Thyroid gland (tissue), 4 donors: ENCODE measurements at regions not wholly inside any gene's neighbourhood (a gene's known extent, or its start where the extent isn't known, plus 50 kb on each side); places are given as distances from the start of the nearest gene placed in this dataset.

Experiments
- DNase-seq, 2 donors: peaks; one replicate each; pipeline ENCODE4 v3.0.0-alpha.2; 2019
- H3K27ac ChIP-seq, 3 donors: fragments of 200-600 bp; sonication (generic); 1 replicate in 2 of 3; 2 replicates in 1 of 3; pipeline ENCODE4 v1.5.1; 2016 to 2019; ENCODE audit warnings: mild to moderate bottlenecking in 1 of 3, moderate library complexity in 1 of 3
- H3K27me3 ChIP-seq: fragments of 200-600 bp; sonication (generic); one replicate; pipeline ENCODE4 v1.5.1; 2019
- H3K36me3 ChIP-seq, 2 donors: fragments of 200-600 bp; sonication (generic); one replicate each; pipeline ENCODE4 v1.5.1; 2016 to 2019
- H3K4me1 ChIP-seq, 2 donors: fragments of 200-600 bp; sonication (generic); one replicate each; pipeline ENCODE4 v1.5.1; 2017 to 2019
- H3K4me3 ChIP-seq, 3 donors: fragments of 200-600 bp; sonication (generic); replicated peaks in 1 of 3; 1 replicate in 2 of 3; 2 replicates in 1 of 3; pipeline ENCODE4 v1.5.1; 2016; ENCODE audit warnings: mild to moderate bottlenecking in 1 of 3
- H3K9me3 ChIP-seq: fragments of 200-600 bp; sonication (generic); one replicate; pipeline ENCODE4 v1.5.1; 2017
- POLR2A ChIP-seq, 2 donors: fragments of 450-650 bp; IDR thresholded peaks; one replicate each; pipeline ENCODE4 v1.6.1; 2017; ENCODE audit warnings: antibody characterized with exemption in 2 of 2, mild to moderate bottlenecking in 2 of 2, moderate library complexity in 1 of 2
- WGBS, 2 donors: methylation state at CpG; one replicate each; pipeline ENCODE4 v1.1.5; 2017; 5-methylcytosine and 5-hydroxymethylcytosine counted together
- intact Hi-C: fragments of 100-400 bp; cut with DNase I; formaldehyde crosslinking; loops from one replicate; pipeline ENCODE4 v1.15.1; 2023
- TF ChIP-seq, protein P1 (sequence below), 6 experiments: fragments of 200-600 bp in 3 of 6; fragments of 450-650 bp in 3 of 6; sonication (generic) in 3 of 6; IDR thresholded peaks; one replicate each; pipeline ENCODE4 v1.5.1; 2016 to 2019; ENCODE audit warnings: antibody characterized with exemption in 6 of 6, mild to moderate bottlenecking in 2 of 6, inconsistent platforms in 1 of 6, moderate library complexity in 1 of 6

DNA sequence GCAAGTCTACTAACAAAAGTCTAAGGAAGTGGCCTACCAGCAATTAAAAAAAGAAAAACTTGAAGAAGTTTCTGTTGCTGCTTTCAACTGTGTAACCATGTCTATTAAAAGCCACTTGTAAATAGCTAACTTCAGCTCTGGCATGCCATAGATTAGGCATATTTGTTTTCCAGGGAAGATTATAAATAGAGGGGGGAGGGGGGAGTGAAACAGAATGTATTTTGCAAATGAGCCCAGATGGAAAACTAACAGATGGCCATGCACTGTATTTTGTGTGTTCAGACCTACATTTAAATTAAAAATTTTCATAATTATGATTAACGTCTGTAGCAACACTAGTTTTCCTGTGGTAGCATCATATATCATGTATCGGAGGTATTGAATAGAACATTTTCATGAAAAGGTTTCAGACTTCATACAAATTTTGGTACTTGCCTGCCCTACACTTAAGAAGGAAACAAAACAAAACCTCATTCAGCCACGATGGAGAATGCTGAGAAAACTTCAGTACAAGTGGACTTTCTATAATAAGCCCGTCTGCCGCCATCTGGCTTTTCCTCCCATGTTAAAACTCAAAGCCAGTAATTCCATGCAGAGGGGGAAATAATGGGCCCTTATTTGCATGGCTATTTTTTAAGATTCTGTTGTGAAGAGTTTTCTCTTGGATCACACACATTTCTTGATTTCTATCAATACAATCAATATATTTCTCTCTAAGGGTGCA lies 220.4 kb upstream of the SMARCA2 start:
- TF ChIP-seq POLR2A (IDR thresholded peaks at IDR 0.05): no peak
- TF ChIP-seq, protein P1, sequence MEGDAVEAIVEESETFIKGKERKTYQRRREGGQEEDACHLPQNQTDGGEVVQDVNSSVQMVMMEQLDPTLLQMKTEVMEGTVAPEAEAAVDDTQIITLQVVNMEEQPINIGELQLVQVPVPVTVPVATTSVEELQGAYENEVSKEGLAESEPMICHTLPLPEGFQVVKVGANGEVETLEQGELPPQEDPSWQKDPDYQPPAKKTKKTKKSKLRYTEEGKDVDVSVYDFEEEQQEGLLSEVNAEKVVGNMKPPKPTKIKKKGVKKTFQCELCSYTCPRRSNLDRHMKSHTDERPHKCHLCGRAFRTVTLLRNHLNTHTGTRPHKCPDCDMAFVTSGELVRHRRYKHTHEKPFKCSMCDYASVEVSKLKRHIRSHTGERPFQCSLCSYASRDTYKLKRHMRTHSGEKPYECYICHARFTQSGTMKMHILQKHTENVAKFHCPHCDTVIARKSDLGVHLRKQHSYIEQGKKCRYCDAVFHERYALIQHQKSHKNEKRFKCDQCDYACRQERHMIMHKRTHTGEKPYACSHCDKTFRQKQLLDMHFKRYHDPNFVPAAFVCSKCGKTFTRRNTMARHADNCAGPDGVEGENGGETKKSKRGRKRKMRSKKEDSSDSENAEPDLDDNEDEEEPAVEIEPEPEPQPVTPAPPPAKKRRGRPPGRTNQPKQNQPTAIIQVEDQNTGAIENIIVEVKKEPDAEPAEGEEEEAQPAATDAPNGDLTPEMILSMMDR (IDR thresholded peaks at IDR 0.05): no peak
- WGBS, 2 donors: 67 to 68% methylated on average over 5 of the region's 5 CpGs

DNA sequence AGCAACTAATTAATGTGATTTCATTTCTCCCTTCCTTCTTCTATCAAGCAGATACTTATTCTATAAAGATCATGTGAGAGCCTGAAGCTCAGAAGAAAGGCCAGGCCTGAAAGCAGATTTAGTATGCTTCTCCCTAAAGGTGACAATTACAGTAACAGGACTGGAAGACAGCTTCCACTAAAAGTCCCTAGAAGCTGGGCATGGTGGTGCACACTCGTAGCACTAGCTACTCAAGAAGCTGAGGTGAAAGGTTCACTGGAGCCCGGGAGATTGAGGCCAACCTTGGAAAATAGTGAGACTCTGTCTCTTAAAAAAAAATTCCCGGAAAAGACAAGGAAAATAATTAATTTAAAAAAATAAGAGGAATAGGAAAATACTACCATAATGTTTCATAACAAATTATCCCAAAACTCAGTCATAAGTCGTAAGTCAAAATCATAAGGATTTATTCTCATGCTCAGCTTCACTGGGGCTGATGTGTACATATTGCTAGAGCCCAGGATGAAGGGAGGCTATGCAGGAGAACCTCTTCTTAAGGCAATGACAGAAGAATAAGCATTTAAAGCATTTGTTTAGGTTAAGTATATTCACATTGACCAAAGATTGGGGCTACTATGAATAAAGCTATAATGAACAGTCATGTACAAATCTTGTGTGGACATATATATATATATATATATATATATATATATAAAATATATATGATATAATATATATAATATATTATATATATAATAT lies 210.8 kb upstream of the SMARCA2 start:
- no peak for TF ChIP-seq POLR2A (IDR thresholded peaks at IDR 0.05)
- TF ChIP-seq, protein P1 (IDR thresholded peaks at IDR 0.05): no peak
- H3K27me3 ChIP-seq: no peaks in the 10 kb centered on the region
- WGBS, 2 donors: 93 to 94% methylated on average over 4 of the region's 4 CpGs
- no peaks in the 10 kb centered on the region for H3K4me1 ChIP-seq
- H3K27ac ChIP-seq: no peak overlapping the region
- intact Hi-C loops: no loop called here
- no peak overlapping the region for H3K4me3 ChIP-seq
- no peaks in the 10 kb centered on the region for H3K36me3 ChIP-seq
- no peak for DNase-seq
- H3K9me3 ChIP-seq: no peaks in the 10 kb centered on the region

More for the DNA sequence above, 220.4 kb upstream of the SMARCA2 start:
- no peak overlapping the region for H3K27ac ChIP-seq
- no peaks in the 10 kb centered on the region for H3K27me3 ChIP-seq
- no peaks in the 10 kb centered on the region for H3K9me3 ChIP-seq
- no peak overlapping the region for H3K4me3 ChIP-seq
- no peak for DNase-seq
- intact Hi-C loops: no loop called here
- H3K36me3 ChIP-seq: no peaks in the 10 kb centered on the region
- no peaks in the 10 kb centered on the region for H3K4me1 ChIP-seq

DNA sequence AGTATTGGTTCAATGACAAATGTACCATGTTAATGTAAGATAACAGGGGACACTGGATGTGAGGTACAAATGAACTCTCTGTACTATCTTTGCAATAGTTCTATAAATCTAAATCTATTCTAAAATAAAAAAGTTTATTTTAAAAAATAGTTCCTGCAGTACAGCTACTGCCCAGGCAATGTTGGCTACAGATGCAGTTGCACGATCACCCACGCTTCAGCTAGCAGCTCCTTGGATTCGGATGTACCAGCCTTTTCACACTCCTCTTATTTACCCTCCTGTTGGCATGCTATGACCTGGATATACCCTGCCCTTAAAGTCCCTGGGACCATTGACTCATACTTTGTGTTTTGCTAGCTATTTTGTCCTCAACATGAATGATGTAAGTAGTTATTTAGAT lies 185.4 kb upstream of the SMARCA2 start:
- no peak overlapping the region for H3K4me3 ChIP-seq
- TF ChIP-seq, protein P1 (IDR thresholded peaks at IDR 0.05): no peak
- no peak for TF ChIP-seq POLR2A (IDR thresholded peaks at IDR 0.05)
- H3K27ac ChIP-seq: no peak overlapping the region
- H3K9me3 ChIP-seq: no peaks in the 10 kb centered on the region
- WGBS, 2 donors: 71 to 88% methylated on average over 3 of the region's 3 CpGs
- intact Hi-C loops: no loop called here
- no peaks in the 10 kb centered on the region for H3K27me3 ChIP-seq
- no peak for DNase-seq
- no peaks in the 10 kb centered on the region for H3K4me1 ChIP-seq
- H3K36me3 ChIP-seq: no peaks in the 10 kb centered on the region

DNA sequence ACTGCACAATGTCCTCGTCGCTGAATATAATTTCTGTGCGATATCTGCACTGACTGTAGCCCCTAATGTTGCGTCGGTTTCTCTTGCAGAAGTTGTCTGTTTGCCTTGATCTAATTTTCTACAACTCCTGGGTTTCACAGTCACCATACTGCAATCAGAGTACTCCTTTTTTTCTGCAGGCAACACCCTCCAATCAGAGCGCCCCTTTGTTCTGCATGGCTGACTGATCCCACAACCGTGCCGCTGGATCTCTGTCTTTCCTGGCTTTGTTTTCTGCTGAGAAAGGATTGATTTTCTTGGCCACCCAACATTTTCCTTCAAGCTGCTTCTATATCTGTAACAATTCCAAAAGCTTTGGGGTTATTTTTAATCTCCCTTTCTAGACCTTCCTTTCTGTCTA lies 182.2 kb upstream of the SMARCA2 start:
- no peak overlapping the region for H3K27ac ChIP-seq
- no peaks in the 10 kb centered on the region for H3K36me3 ChIP-seq
- no peak for DNase-seq
- H3K27me3 ChIP-seq: no peaks in the 10 kb centered on the region
- no peak overlapping the region for H3K4me3 ChIP-seq
- WGBS, 2 donors: 74% methylated on average over 8 of the region's 8 CpGs
- no peaks in the 10 kb centered on the region for H3K4me1 ChIP-seq
- intact Hi-C loops: no loop called here
- TF ChIP-seq, protein P1 (IDR thresholded peaks at IDR 0.05): no peak
- no peak for TF ChIP-seq POLR2A (IDR thresholded peaks at IDR 0.05)
- H3K9me3 ChIP-seq: no peaks in the 10 kb centered on the region

DNA sequence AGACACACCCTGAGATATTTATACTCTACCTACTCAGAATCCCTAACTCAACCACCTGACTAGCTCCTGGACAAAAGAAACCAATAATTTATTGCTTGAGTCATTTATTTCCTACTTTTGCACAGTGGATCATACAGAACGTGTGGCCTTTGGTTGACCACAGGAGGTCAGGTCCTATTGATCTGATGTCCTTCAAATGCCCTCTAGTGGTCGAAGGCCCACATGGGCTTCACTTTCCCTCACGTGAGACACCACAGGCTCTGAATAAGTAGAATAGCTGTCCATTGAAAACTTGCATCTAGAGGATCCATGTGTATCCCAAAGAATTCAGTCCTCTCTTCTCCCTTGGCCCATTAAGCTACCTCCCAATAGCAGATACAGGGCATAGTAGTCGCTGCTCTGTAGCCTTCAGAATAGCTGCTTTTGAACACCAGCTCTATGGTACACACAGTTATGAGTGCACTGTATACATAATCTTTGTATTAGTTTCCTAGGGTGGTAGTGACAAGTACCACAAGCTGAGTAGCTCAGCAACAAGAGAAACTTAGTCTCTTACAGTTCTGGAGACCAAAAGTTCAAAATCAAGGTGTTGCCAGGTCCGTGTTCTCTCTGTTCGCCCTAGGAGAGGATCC lies 177.6 kb upstream of the SMARCA2 start:
- no peaks in the 10 kb centered on the region for H3K36me3 ChIP-seq
- TF ChIP-seq, protein P1 (IDR thresholded peaks at IDR 0.05): peak in 3 of 6 experiments; percentile 42 to 47 (median 45)
- no peak for TF ChIP-seq POLR2A (IDR thresholded peaks at IDR 0.05)
- H3K27ac ChIP-seq: no peak overlapping the region
- H3K9me3 ChIP-seq: no peaks in the 10 kb centered on the region
- H3K4me1 ChIP-seq: no peaks in the 10 kb centered on the region
- peak; percentile 43 to 48 for DNase-seq
- H3K27me3 ChIP-seq: no peaks in the 10 kb centered on the region
- 37 to 46% methylated on average over 5 to 6 of the region's 6 CpGs for WGBS, 2 donors
- H3K4me3 ChIP-seq: no peak overlapping the region
- intact Hi-C loops: no loop called here
